HL-60 (cell line): ENCODE measurements at regions not wholly inside any gene's neighbourhood (a gene's known extent, or its start where the extent isn't known, plus 50 kb on each side); places are given as distances from the start of the nearest gene placed in this dataset.

ENCODE experiments used
- SPI1 ChIP-seq: IDR thresholded peaks from 2 replicates; pipeline ENCODE4 v1.6.1; 2012; ENCODE audit warnings: low read depth, mild to moderate bottlenecking, borderline replicate concordance
- TF ChIP-seq, protein P1 (sequence below): IDR thresholded peaks from one replicate; pipeline ENCODE4 v1.5.1; 2011; ENCODE audit warnings: low read length, control low read depth, inconsistent platforms; ENCODE audit not compliant: insufficient read depth

DNA sequence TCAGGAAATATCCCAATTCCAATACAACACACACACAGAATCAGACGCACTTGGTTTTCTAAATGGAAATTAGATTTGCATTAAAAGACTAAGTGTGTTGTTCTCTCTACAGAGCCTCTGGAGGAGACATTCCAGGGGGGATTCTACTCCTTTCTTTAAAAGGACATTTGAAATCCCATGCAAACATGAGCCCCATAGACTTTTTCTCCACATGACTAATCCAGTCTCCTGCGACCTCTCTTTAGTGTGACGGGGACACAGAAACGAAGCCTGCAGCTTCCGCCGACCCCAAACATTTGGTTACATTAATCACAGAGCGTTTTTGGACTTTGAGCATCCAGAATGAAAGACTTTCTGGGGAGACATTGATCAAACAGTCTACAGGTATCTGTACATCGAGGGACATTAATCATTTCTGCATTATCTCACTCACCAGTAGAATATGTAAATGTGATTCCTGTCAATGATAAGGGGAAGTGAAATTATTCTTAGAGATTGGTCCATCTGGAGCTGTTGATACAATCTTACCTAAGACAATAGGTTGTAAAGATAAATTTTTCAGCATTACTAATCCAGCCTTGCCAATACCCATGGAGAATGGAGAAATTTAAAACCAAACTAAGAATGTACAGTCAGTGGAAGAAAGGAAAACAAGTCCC is 103.4 kb upstream of the IRX3 start:
- TF ChIP-seq SPI1 = no peak
- TF ChIP-seq, protein P1, sequence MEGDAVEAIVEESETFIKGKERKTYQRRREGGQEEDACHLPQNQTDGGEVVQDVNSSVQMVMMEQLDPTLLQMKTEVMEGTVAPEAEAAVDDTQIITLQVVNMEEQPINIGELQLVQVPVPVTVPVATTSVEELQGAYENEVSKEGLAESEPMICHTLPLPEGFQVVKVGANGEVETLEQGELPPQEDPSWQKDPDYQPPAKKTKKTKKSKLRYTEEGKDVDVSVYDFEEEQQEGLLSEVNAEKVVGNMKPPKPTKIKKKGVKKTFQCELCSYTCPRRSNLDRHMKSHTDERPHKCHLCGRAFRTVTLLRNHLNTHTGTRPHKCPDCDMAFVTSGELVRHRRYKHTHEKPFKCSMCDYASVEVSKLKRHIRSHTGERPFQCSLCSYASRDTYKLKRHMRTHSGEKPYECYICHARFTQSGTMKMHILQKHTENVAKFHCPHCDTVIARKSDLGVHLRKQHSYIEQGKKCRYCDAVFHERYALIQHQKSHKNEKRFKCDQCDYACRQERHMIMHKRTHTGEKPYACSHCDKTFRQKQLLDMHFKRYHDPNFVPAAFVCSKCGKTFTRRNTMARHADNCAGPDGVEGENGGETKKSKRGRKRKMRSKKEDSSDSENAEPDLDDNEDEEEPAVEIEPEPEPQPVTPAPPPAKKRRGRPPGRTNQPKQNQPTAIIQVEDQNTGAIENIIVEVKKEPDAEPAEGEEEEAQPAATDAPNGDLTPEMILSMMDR = no peak
